Testis (tissue), 2 donors: ENCODE measurements at regions not wholly inside any gene's neighbourhood (a gene's known extent, or its start where the extent isn't known, plus 50 kb on each side); places are given as distances from the start of the nearest gene placed in this dataset.

Experiments
- POLR2A ChIP-seq: fragments of 450-650 bp; IDR thresholded peaks from one replicate; pipeline ENCODE4 v1.6.1; 2017; ENCODE audit warnings: antibody characterized with exemption, mild to moderate bottlenecking, moderate library complexity
- TF ChIP-seq, protein P1 (sequence below), 3 experiments: fragments of 450-650 bp in 2 of 3; fragments of 200-600 bp in 1 of 3; sonication (generic) in 1 of 3; IDR thresholded peaks; one replicate each; pipeline ENCODE4 v1.5.1; 2016 to 2019; ENCODE audit warnings: antibody characterized with exemption in 3 of 3, mild to moderate bottlenecking in 2 of 3, moderate library complexity in 1 of 3

DNA sequence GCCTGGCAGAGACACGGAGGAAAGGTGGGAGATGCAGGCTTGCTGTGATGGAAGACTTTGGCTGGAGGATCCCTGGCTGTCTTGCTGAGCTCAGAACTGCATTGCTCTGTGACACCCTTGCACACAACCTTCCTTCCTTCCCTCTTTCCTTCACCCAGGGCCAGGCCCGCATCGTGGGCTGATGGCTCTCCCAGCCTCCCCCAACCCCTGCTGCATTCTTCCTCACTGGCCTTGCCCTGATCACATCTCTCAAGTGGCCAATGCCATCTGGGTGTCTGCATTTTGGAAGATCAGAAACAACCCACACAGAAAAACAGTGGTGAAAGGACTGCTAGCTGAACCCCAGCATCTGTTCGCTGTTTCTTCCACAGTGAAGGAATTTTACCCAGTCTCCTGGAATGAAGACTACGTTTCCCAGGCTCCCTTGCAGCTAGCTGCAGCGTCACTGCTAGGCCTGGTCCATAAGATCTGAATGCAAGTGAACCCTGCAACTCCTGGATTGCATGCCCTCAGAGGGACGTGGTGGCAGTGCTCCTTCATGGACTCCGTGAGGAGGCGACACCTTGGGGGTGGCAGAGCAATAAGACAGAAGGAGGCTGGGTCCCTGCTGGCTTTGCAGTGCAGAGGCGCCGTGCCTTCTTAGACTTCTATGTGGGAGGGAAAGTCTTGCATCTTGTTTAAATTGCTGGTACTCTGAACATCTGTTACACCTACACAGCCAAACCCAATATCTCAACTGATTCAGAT lies 78.9 kb upstream of the YWHAQ start:
- TF ChIP-seq, protein P1, sequence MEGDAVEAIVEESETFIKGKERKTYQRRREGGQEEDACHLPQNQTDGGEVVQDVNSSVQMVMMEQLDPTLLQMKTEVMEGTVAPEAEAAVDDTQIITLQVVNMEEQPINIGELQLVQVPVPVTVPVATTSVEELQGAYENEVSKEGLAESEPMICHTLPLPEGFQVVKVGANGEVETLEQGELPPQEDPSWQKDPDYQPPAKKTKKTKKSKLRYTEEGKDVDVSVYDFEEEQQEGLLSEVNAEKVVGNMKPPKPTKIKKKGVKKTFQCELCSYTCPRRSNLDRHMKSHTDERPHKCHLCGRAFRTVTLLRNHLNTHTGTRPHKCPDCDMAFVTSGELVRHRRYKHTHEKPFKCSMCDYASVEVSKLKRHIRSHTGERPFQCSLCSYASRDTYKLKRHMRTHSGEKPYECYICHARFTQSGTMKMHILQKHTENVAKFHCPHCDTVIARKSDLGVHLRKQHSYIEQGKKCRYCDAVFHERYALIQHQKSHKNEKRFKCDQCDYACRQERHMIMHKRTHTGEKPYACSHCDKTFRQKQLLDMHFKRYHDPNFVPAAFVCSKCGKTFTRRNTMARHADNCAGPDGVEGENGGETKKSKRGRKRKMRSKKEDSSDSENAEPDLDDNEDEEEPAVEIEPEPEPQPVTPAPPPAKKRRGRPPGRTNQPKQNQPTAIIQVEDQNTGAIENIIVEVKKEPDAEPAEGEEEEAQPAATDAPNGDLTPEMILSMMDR (IDR thresholded peaks at IDR 0.05) = no peak
- TF ChIP-seq POLR2A = no peak
